Epidermal melanocyte (primary cell): ENCODE measurements at regions not wholly inside any gene's neighbourhood (a gene's known extent, or its start where the extent isn't known, plus 50 kb on each side); places are given as distances from the start of the nearest gene placed in this dataset.
"Not testable (repeated sequence)": the region's sequence is repeated elsewhere in the genome, so short reads cannot be mapped to it uniquely, and the experiment has no call there.

Experiments used
- DNase-seq: peaks from one replicate; pipeline ENCODE4 v3.0.0; 2011; ENCODE audit warnings: low spot score; ENCODE audit not compliant: insufficient read length

DNA sequence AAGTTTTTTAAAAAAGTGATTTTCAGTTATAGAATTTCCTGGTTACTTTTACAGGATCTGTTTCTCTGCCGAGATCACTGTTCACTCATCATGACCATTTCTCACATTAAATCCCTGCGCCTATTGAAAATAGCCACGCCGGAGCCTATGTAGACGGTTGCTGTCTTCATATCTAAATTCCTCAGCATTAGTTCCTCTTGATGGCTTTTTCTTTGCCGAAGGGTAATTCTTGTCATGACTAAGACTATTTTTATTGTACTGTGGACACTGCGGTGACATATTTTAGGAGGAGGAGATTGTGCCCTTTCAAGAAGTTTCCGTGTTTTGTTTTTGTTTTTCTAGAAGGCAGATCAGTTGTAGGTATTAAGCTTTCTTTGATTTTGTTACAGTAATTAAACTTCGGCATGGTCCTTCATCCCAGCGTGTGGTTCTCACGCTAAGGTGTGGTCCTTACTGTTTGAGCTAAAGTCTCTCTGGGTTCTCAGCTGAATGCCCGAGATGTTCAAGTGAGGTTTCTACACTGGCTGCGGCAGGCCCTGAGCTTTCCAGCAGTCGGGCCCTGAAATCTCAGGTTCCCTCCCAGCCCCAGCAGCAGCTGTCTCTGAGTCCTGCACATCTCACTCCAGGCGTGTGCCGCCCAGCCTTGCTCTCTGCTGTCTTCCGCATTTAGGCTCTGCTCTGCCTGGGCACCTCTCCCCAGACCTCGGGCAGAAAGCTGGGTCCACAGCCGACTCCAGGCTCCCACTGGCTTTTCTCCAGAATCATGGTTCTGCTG lies 1110.5 kb downstream of the TBC1D22A start:
- DNase-seq, result no peak

DNA sequence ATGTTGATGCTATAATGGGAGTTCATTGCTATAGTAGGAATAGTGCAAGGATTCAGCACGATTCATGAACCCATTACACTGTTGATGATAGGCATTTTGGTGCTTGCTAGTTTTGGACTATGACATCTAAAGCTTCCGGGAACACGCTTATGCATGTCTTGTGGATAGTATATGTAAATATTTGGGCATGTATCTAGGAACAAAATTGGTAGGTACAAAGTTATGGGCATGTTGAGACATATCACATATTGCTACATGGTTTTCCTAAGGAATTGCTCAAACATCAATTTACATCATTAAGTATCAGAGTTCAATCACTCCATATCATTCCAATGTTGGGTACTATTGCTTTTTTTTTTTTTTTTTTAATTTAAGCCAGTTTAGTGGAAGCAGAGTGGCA lies 1103.2 kb downstream of the TBC1D22A start:
- DNase-seq, result no peak

DNA sequence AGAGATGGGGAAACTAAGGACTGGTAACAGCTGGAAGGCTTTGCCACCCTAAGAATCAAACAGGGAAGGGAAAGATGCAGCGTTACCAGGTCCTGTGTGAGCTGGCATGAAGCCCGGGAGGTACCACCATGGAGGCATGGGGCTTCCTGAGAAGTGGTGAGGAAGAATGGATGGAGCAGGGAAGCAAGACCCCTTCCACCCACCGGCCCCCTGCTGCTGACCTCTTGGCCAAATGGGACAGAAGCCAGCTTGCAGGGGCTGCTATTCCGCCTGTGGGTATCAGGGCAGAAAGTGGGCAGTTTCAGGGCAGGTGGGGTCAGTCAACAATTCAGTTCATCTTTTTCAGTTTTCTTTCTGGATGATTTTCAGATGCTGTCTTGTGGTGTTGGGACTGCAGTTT lies 1099.9 kb downstream of the TBC1D22A start:
- DNase-seq, result no peak

DNA sequence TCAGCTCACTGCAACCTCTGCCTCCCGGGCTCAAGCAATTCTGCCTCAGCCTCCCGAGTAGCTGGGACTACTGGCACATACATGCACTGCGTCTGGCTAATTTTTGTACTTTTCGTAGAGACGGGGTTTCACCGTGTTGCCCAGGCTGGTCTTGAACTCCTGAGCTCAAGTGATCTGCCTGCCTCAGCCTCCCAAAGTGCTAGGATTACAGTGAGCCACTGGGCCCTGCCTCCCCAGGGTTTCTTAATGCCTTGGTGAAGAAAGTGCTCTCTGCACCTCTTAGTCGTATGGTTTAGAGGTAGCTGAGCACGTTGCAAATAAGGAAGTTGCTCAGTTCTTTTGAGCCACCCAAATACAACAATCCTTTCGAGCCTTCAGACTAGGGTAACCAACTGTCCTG lies 1098.5 kb downstream of the TBC1D22A start:
- DNase-seq, result not testable (repeated sequence)

DNA sequence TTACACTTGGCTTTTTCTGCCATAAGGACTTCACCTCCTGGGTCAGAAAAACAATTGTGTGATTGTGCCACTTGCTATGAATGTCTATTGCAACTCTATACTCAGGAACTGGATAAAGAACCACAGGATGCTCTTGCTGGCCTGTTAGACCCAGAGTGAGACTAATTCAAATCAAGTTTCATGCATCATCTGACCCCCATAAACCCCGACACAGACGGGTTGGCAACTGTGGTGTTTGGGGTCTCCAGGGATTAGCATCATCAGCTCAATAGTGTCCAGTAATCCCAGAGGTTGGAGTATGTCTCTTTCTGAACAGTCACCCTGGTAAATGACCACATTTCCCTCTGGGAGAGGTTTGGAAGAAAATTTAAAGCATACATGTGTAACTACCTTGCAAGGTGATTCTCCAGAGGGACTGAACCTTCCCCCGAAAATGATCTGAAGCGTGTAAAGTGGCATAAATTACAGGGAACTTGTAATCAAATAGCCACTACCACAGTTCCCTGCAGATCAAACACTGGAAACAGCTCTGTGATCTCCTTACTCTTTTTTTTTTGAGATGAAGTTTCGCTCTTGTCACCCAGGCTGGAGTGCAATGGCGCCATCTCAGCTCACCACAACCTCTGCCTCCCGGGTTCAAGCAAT lies 1097.6 kb downstream of the TBC1D22A start:
- DNase-seq, result no peak

DNA sequence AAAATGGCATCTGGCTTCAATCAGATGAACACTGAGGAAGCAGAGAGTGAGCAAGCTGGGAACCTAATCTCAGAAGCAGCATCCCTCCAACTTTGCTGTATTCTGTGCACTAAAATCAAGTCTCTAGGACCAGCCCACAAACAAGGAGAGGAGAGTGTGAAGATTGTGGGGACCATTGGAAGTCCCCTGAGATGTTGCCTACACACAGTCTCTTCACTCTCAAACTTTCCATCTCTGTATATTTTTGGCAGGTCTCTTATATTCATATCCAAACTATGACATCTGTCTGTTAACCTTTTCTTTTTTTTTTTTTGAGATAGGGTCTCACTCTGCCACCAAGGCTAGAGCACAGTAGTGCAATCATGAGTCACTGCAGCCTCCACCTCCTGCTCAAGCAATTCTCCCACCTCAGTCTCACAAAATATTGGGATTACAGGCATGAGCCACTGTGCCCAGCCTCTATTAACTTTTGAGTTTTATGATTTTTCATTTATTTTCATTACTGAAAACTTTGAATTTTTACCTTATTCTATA lies 1096.4 kb downstream of the TBC1D22A start:
- DNase-seq, result no peak

DNA sequence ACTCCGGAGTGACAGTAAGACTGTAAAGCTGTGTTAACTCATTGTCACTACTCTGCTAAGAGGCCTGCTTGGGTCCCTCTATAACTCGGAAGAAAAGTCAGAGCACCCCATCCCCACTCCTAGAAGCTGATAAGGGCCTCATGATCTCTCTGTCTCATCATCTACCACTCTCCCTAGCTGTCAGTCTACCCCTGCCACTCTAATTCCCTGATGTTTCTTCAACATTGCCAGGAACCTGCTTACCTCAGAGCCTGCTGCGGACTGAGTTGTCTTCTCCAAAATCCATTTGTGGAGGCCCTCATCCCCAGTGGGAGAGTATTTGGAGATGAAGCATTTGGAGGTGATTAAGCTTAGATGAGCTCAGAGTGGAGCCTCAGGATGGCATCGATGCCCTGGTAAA lies 1092.2 kb downstream of the TBC1D22A start:
- no peak for DNase-seq

DNA sequence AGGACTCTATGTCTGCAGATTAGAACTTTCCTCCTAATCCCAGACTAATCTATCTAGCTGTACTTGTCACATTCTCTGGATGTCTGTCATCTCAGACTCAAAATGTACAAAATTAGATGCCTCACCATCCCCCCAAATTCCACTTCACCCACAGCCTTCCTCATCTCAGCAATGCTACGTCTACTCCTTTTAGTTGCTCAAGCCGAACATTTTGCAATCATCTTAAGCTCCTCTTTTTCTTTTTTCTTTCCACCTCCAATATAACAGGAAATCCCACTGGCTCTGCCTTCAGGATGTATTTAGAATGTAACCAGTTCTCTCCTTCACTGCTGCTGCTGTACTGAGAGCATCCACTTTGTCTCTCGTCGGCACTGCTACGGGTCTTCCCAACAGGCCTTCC lies 1091.8 kb downstream of the TBC1D22A start:
- no peak for DNase-seq

DNA sequence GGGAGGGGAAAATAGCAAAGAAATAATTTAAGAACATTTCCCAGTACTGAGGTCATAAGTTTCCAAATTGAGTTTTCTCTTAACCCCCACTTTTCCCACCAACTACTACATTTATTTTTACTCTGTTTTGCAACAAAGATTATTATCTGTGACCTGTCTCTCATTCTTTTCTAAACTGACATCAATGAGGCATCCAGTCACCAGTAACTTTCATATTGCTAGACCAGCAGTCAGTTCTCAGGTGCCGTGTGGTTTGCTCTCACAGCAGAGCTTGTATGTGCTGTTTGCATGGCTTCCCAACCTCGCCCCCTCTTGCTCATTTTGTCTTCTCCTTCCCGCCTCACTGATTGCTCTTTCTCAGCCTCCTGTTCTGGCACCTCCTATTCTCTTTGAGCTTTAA lies 1091.3 kb downstream of the TBC1D22A start:
- DNase-seq, result no peak

DNA sequence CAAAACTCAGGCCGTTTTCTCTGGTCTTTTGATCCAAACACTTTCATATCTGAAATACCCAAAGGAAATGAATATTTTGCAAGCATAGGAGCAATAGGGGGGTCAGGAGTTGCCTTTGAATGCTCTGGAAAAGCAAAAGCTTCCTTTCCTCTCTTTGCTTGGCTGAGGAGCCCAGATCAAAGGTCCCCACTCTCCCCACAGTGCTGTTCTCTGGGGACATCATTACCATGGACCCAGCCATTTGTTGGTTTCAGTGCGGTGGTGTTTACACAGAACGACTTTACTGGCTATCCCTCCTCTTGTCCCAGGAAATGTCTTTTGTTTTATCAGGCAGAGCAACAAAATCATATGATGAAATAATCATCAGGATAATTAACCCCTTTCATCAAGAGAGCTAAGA lies 1089.1 kb downstream of the TBC1D22A start:
- no peak for DNase-seq

DNA sequence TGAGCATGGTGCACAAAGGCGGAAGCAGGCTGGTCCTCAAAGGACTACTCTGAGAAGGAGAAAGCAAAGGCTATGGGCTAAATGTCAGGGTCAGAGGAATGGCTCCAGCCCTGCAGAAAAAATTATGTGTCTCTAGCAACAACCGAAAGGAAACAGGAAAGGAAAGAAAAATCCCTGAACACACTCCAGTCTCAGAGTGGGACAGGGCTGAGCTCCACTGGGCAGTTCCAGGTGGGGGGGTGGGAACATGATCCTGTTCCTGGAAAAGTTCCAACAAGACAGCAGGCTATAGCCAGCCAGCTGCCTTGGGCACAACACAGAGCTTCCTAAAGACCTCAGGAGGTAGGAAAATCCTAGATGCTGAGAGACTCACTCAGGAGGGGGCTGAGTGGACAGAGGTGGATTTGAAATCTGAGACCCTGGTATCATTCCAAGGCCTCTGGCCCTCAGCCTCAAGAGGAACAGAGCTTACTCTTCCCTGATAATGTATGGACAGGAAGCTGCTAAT lies 1088.2 kb downstream of the TBC1D22A start:
- no peak for DNase-seq

DNA sequence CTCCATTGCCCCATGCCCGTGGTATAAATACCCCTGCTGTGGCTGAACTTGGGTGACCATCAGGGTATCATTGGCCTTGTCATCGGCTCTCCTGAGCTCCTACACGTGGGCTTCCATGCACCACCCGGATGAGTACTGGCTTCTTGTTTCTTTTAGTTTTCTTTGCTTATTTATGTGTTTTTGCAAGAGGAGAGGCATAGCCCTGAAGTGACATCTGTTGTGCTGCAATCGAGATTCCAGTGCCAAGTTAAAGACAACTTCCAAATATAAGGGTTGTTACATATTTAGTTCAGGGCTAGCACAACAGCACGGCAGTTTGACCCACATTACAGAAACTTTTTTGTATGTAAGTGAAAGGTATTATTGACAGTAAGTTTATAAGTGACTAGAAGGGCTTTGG lies 1087.1 kb downstream of the TBC1D22A start:
- no peak for DNase-seq

DNA sequence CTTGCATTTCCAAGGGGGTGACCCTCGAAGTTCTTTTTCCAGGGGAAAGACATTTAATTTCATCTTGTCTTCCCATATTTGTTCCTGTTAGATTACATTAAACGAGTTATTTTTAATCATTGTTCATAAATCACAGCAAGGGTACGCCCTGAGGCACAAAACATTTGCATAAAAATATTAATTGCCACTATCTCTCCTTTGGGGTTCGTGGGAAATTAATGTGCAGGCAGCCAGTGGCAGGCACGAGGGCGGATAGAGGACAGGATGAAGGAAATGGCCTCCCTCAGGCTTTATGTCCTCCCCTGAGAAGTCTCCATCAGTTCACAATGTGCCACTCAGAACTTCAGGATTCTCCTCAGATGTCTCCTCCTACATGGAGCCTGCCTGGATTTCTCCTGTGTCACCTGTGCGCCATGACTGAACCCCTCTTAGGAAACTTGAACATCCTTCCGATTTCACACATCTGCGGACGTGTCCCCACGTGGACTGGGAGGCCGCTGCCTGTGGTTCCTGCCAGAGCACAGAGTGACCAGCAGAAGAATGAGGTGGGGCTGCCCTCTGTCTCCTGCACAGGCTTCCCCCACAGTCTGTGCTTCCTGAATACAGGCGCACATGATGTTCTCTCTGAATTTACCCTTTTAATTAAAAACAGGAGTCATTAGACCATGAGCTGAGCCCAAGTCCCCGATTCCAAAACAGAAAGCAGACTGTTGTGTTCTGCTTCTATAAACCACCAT lies 1085.9 kb downstream of the TBC1D22A start:
- DNase-seq, result no peak

DNA sequence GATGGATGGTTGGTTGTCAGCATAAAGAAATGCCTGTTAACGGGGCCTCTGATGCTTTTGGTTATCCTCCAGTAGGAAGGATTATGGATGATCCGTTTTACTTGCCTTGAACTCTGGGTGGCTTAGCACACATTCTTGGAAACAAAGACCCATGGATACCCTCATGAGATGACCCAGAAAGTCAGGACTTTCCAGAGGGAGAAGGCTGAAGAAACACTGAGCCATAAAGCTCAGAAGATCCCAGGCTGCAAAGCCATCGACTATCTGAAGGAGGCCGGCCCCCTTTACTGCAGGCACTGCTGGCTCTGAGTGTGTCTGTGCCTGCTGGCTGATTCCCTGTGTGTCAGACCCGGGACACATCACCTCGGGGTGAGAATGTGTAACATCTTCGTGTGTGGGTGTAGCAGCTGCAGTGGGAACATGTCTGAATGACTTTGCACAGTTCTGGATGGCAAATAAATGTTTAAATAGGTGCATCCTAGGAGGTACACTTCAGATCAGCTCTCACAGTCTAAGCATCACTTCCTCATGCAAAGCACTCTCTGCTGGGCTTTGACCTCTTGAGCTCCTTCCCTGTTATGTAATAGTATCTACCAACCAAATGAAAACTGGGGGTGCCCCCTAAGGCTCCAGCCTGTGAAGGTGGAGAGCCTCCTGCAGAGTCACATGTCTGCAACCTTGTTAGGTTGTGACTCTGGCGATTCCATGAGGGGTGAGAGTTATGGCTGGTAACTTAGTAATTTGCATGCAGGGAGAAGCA lies 1084.9 kb downstream of the TBC1D22A start:
- DNase-seq, result no peak

DNA sequence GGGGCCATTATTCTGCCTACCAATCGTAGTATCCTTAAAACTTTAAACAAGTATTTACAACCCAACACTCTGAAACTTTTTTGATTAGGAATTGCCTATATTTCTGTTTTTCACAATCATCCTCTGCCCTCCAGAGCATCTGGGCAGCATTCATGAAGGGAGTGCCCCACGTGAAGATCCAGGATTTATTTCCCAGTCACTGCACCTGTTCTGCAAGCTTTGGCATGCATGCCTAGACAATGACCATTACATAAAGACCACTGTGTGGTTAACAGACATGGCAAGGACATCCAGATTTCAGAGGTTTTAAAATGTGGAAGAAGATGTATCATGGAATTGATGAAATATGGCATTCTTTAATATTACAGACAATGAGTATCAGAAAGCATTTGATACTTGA lies 1083.8 kb downstream of the TBC1D22A start:
- DNase-seq, result no peak

DNA sequence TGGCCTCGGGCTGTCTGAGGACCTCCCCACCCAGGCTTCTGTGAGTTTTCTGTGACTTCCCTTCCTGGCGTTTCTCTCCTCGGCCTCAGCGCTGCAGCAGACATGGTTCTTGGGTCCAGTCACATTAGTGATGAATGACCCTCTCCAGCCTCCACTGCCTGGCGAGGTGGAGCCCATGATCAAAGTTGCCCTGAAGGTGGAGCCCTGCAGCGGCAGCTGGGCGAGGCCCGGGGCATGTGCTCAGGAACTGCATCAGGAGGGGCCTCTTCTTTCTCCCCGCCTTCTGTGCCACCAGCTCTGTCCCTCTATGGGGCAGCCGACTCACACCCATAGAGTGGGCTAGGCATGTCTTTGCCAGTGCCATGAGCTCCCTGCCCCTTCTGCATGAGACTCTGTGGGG lies 1079.7 kb downstream of the TBC1D22A start:
- no peak for DNase-seq

DNA sequence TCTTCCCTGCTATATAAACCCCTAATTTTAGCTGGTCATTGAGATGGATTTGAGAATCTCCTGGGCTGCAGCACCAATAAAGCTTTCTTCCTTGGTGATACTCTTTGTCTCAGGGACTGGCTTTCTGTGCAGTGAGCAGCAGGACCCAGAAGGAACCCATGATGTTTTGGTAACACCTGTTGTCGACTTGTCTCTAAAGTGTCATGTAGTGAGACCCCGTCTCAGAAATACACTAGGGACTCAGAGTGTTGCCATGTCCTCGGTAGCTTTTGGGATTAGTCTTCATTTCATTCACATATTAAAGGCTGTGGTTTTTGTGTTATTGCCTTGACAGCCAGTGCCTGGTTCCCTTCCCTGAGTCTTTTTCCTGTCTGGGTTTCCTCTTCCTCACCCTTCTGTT lies 1078.7 kb downstream of the TBC1D22A start:
- no peak for DNase-seq

DNA sequence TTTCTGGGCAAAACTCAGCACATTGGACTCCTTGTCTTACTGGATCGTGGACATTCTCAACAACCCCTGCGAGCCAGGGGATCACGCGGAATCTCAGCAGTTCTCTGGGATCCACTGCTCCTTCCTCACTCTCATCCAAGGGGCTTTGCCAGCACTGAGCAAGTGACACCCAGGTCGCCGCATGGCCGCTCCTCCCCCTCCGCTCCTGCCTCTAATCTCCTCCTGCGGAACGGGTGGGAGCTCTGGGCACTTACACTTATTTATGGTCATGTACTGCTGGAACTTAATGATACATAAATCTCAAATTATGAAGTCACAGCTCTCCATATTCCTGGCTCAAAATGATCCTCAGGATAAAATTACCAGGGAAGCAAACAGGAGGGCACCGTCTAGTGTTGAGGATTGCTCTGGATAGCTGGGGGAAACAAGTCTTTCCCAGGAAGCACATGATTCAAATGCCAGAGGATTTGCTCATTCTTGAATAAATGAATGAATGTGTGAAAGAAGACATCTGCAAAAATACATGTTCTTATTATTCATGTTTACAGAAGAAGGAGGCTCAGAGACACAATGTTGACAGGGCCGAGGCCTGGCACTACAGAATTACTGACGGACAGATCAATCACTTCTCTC lies 1077.3 kb downstream of the TBC1D22A start:
- DNase-seq, result no peak

DNA sequence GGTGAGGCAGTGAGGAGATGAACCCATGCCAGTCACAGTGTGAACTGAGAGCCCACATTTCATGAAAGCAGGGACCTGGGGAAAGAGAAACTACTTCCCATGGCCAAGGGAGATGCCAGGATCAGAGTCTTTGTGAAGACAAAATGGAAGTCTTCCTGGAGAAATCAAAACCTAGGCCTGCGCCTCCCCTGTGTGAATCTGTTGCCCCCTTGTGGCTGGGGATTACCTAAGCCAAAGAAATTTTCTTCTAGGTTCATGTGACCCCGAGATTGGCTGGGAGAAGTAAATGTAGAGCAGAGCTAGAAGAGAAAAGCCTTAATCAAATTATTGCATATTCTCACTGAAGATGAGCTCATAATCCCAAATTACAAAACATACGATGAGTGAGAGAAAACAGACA lies 1075.3 kb downstream of the TBC1D22A start:
- no peak for DNase-seq

DNA sequence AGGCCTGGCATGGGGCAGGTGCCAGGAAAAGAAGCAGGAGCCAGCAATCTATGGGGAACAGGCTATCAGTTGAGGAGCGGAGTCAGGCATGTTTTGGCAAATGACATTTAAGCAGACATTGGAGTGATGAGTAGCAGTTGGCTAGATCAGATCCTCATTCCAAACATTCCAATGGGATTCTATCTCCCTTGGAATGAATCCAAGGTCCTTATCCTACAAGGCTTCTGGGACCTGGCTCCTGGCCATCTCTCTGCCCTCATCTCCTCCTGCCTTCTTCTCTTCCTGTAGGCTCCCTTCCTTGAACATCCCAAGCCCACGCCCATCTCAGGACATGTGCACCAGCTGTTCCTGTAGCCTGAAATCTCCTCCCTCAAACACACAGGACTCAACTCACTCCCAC lies 1074.5 kb downstream of the TBC1D22A start:
- DNase-seq, result no peak

DNA sequence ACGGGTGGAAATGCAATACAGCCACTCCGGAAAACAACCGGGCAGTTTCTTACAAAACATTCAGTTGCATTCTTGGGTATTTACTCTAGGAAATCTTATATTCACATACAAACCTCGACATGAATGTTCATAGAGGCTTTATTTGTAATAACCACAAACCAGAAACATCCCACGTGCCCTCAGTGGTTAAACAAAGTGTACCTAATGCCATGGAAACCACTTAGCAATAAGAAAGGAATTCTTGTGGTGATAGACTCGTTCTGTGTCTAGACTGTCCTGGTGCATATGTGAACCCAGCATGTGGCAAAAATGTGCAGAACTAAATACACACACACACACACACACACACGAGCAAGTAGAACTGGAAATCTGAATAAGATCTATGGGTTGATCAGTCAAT lies 1073.3 kb downstream of the TBC1D22A start:
- no peak for DNase-seq
